22Rv1 (cell line): ENCODE measurements at regions not wholly inside any gene's neighbourhood (a gene's known extent, or its start where the extent isn't known, plus 50 kb on each side); places are given as distances from the start of the nearest gene placed in this dataset.

Experiments
- ZFX ChIP-seq: fragments of 450-650 bp; IDR thresholded peaks from 2 replicates; pipeline ENCODE4 v1.6.1; 2017; ENCODE audit warnings: antibody characterized with exemption, borderline replicate concordance
- TF ChIP-seq, protein P1 (sequence below): fragments of 450-650 bp; IDR thresholded peaks from 2 replicates; pipeline ENCODE4 v1.5.1; 2017; ENCODE audit warnings: mild to moderate bottlenecking

DNA sequence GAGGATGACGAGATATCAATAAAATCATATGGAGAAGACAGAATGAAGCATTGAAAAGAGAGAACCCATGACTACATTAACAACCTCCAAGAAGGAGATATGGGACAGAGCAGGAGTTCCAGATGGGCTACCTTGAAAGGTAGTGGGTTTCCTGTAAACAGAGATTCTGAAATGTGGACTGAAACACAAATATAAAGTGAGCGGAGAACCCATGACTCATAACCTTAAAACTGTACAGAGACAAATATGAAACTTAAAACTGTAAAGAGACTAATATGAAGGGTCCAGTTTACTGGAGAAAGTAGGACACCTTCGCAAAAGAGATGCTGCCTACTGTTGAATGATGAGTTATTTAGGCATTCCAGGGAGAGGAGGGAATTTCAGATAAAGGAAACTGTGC, 383.7 kb downstream of the CAAP1 start:
- TF ChIP-seq, protein P1, sequence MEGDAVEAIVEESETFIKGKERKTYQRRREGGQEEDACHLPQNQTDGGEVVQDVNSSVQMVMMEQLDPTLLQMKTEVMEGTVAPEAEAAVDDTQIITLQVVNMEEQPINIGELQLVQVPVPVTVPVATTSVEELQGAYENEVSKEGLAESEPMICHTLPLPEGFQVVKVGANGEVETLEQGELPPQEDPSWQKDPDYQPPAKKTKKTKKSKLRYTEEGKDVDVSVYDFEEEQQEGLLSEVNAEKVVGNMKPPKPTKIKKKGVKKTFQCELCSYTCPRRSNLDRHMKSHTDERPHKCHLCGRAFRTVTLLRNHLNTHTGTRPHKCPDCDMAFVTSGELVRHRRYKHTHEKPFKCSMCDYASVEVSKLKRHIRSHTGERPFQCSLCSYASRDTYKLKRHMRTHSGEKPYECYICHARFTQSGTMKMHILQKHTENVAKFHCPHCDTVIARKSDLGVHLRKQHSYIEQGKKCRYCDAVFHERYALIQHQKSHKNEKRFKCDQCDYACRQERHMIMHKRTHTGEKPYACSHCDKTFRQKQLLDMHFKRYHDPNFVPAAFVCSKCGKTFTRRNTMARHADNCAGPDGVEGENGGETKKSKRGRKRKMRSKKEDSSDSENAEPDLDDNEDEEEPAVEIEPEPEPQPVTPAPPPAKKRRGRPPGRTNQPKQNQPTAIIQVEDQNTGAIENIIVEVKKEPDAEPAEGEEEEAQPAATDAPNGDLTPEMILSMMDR = no peak
- TF ChIP-seq ZFX = no peak
